ENCODE measurements at regions not wholly inside any gene's neighbourhood (a gene's known extent, or its start where the extent isn't known, plus 50 kb on each side); places are given as distances from the start of the nearest gene placed in this dataset.
"Not testable (repeated sequence)": the region's sequence is repeated elsewhere in the genome, so short reads cannot be mapped to it uniquely, and the experiment has no call there.

DNA sequence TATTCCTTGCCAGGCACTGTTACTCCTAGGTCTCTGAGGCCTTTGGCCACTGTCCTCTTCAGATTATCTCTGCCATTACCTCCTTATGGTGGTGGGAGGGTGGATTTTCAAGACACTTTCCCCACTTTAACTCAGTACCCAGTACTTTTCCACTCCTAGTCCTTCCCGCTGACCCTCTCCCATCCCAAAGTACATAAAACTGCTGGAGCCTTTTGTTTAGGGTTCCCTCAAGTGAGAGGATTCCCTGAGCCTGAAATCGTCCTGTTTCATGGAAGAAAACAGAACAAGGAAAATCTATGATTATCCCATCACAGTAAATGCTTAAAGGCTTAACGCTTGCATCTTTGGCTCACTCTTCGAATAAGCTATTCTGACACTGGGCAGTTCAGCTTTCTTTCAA is 1742.5 kb upstream of the ADGRL3 start:
- H3K4me3 ChIP-seq (ENCODE audit: low read depth, low read length): no peak overlapping the region
- H3K27me3 ChIP-seq (ENCODE audit: control insufficient read depth, insufficient read depth, low read length): no peaks in the 10 kb centered on the region
- CTCF ChIA-PET: no interaction called here

DNA sequence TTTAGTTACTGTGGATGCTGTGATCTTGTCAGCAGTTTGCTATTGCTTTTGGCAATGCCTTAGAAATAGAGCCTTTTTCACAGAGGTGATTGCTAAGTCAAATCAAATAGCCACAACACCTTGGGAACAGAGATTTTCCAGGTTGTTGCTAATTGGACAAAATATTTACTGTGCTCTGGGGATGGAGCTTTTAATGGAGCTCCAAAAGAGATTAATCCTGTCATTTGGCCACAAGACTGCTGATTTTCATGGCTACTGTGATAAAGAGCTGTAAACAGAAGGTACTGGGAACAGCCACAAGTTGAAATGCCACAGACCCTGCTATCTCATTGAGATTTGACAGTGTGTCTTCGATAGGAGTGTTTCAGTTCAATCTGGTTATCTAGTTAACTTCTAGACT is 1715.2 kb upstream of the ADGRL3 start:
- no peaks in the 10 kb centered on the region for H3K27me3 ChIP-seq (ENCODE audit: control insufficient read depth, insufficient read depth, low read length)
- no peaks in the 10 kb centered on the region for H3K36me3 ChIP-seq (ENCODE audit: control insufficient read depth, insufficient read depth, low read length)
- CTCF ChIA-PET: no interaction called here
- TF ChIP-seq, protein P1, sequence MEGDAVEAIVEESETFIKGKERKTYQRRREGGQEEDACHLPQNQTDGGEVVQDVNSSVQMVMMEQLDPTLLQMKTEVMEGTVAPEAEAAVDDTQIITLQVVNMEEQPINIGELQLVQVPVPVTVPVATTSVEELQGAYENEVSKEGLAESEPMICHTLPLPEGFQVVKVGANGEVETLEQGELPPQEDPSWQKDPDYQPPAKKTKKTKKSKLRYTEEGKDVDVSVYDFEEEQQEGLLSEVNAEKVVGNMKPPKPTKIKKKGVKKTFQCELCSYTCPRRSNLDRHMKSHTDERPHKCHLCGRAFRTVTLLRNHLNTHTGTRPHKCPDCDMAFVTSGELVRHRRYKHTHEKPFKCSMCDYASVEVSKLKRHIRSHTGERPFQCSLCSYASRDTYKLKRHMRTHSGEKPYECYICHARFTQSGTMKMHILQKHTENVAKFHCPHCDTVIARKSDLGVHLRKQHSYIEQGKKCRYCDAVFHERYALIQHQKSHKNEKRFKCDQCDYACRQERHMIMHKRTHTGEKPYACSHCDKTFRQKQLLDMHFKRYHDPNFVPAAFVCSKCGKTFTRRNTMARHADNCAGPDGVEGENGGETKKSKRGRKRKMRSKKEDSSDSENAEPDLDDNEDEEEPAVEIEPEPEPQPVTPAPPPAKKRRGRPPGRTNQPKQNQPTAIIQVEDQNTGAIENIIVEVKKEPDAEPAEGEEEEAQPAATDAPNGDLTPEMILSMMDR (IDR thresholded peaks at IDR 0.05; ENCODE audit: insufficient read depth, low read depth, low read length): no peak
- H3K4me3 ChIP-seq (ENCODE audit: low read depth, low read length): no peak overlapping the region
- no peak for DNase-seq (ENCODE audit: low read depth)
- POLR2A ChIA-PET: no interaction called here

More for the DNA sequence above, 1742.5 kb upstream of the ADGRL3 start:
- no peak for DNase-seq (ENCODE audit: low read depth)
- TF ChIP-seq, protein P1 (IDR thresholded peaks at IDR 0.05; ENCODE audit: insufficient read depth, low read depth, low read length): no peak
- no peaks in the 10 kb centered on the region for H3K36me3 ChIP-seq (ENCODE audit: control insufficient read depth, insufficient read depth, low read length)
- POLR2A ChIA-PET: no interaction called here

GRCh38 chr4:59500103-59500502 is 1700.0 kb upstream of the ADGRL3 start:
- Histone ChIP-seq H3K27me3 (ENCODE audit: control insufficient read depth, insufficient read depth, low read length) (no peaks in the 10 kb centered on the region), H3K36me3 (ENCODE audit: control insufficient read depth, insufficient read depth, low read length) (no peaks in the 10 kb centered on the region), H3K4me3 (ENCODE audit: low read depth, low read length) (no peak overlapping the region)
- TF ChIP-seq, protein P1 (IDR thresholded peaks at IDR 0.05; ENCODE audit: insufficient read depth, low read depth, low read length): no peak
- DNase-seq (ENCODE audit: low read depth): no peak
- CTCF ChIA-PET: no interaction called here
- POLR2A ChIA-PET: no interaction called here

GRCh38 chr4:59503731-59504130 is 1696.4 kb upstream of the ADGRL3 start:
- POLR2A ChIA-PET: no interaction called here

DNA sequence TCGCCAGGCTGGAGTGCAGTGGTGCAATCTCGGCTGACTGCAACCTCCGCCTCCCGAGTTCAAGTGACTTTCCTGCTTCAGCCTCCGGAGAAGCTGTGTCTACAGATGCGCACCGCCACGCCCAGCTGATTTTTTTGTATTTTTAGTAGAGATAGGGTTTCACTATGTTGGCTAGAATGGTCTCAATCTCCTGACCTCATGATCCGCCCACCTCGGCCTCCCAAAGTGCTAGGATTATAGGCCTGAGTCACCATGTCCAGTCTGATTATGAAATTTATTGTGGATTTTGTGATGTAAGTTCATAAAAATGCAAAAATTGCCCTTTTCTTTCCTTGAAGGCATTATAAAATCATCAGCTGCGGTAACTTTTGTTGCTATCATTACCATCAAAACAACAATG is 1688.3 kb upstream of the ADGRL3 start:
- H3K27me3 ChIP-seq (ENCODE audit: control insufficient read depth, insufficient read depth, low read length); CTCF ChIA-PET; POLR2A ChIA-PET; H3K36me3 ChIP-seq (ENCODE audit: control insufficient read depth, insufficient read depth, low read length); DNase-seq (ENCODE audit: low read depth); H3K4me3 ChIP-seq (ENCODE audit: low read depth, low read length): not testable (repeated sequence)

More at GRCh38 chr4:59503731-59504130, 1696.4 kb upstream of the ADGRL3 start:
- no peak for DNase-seq (ENCODE audit: low read depth)
- Histone ChIP-seq H3K36me3 (ENCODE audit: control insufficient read depth, insufficient read depth, low read length) (no peaks in the 10 kb centered on the region), H3K4me3 (ENCODE audit: low read depth, low read length) (no peak overlapping the region), H3K27me3 (ENCODE audit: control insufficient read depth, insufficient read depth, low read length) (no peaks in the 10 kb centered on the region)
- CTCF ChIA-PET: no interaction called here
- TF ChIP-seq, protein P1 (IDR thresholded peaks at IDR 0.05; ENCODE audit: insufficient read depth, low read depth, low read length): no peak

GRCh38 chr4:59517007-59517406 is 1683.1 kb upstream of the ADGRL3 start:
- Histone ChIP-seq H3K4me3 (ENCODE audit: low read depth, low read length) (no peak overlapping the region), H3K36me3 (ENCODE audit: control insufficient read depth, insufficient read depth, low read length) (no peaks in the 10 kb centered on the region), H3K27me3 (ENCODE audit: control insufficient read depth, insufficient read depth, low read length) (no peaks in the 10 kb centered on the region)
- POLR2A ChIA-PET: no interaction called here
- CTCF ChIA-PET: no interaction called here
- no peak for DNase-seq (ENCODE audit: low read depth)
- TF ChIP-seq, protein P1 (IDR thresholded peaks at IDR 0.05; ENCODE audit: insufficient read depth, low read depth, low read length): no peak
